GM18502 (cell line): ENCODE measurements at regions not wholly inside any gene's neighbourhood (a gene's known extent, or its start where the extent isn't known, plus 50 kb on each side); places are given as distances from the start of the nearest gene placed in this dataset.

Experiments used
- ATAC-seq: cut with Tn5 transposase; IDR thresholded peaks from one replicate; pipeline ENCODE4 v1.9.1; 2021; ENCODE audit warnings: mild to moderate bottlenecking; ENCODE audit not compliant: unreplicated experiment, poor library complexity

DNA sequence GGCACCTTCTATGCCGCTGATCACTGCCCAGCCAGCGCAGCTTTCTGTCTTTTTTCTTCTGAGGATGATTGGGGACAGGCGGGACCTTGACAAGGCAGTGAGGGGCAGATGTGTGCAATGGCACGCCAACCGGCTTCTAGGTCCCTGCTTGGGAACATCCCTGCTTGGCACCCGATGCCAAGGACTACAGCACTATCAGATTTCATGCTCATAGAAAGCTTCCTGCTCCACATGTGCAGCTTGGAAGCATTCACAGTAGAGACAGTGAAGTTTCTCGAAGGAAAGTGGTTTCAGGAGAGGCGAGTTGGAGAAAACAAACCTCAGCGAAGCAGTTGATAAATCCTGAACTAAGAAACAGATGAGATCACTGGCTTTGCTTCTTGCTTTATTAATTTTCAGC is 267.5 kb upstream of the HABP2 start:
- ATAC-seq: no peak

DNA sequence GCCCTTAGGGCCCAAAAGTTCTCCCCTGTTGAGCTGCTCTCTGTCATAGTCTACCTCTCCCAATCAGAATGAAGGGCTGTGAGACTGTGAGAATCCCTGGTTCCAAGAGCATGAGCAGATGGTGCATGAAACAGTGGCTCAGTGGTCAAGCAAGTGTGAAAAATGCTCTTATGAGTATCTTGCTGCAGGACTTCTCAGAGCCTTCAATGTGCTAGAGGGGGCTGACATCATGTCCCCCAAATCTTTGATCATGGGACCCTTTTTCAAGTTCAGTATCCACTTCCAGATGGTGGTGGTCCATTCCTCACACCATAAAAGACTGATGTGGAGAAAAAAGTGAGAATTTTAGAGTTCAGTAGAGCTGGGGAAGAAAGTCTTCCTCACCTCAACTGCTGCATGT is 265.3 kb upstream of the HABP2 start:
- ATAC-seq: no peak

DNA sequence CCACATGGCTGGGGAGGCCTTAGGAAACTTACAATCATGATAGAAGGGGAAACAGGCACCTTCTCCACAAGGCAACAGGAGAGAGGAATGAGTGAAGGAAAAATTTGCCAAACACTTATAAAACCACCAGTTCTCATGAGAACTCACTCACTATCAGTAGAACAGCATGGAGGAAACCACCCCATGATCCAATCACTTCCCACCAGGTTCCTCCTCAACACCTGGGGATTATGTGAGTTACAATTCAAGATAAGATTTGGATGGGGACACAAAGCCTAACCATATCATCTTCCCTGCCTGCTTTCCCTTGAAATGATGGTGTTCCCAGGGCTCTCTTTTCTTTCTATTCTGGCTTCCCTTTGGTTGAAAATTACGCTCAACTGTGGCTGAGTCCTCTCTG is 262.7 kb upstream of the HABP2 start:
- ATAC-seq: no peak

DNA sequence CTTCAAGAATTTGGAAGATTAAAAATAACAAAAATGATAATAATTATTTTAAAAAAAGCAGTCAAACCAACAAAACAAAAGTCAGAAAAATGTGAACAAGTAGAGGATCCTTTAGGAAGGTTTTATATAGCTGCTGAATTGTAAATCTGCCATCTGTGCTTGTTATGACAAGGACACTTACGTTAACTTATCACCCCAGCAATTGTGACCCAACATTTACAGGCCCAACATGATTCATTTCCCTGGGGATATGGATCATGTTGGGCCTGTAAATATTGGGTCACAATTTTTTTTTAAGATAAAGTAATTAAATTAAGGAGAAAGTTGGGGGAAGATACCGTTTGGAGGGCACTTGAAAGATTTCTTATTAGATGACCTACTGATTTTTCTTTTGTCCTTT is 261.4 kb upstream of the HABP2 start:
- no peak for ATAC-seq

DNA sequence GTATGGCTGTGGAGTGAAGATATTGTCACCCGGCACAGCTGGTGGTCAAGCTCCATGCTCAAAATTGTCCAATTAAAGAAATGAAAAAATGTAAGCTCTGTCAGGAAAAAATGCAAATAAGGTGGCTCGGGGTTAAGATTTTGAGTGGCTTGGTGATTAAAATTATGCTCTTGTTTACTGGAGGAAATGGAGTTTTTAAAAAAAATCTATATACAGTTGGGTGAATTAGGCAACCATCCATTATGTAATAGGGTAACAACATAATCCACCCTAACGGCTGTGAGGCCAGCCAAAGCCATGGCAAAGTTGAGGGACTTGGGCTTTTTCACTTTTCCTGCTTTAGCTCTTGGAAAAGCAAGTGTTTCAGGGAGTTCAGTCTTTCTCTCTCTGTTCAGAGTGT is 260.8 kb upstream of the HABP2 start:
- ATAC-seq: no peak

DNA sequence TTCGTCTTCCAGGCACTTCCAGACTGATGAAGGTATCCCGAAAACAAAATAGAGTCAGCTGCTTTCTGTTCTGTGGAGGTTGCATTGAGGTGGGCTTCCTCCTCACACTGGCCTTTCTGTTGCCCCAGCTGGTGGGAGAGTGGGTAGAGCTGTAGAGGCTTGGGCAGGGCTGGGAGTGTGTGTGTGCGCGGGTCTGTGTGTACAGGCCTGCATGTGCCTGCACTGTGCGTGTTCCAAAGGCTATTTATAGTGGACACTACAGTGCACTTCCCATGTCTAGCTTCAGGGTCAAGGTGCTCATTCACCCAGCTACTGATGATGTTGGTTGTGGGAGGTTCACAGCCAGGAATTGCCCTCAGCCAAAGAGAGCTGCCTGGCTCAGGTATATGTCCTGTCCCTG is 260.1 kb upstream of the HABP2 start:
- ATAC-seq: no peak

DNA sequence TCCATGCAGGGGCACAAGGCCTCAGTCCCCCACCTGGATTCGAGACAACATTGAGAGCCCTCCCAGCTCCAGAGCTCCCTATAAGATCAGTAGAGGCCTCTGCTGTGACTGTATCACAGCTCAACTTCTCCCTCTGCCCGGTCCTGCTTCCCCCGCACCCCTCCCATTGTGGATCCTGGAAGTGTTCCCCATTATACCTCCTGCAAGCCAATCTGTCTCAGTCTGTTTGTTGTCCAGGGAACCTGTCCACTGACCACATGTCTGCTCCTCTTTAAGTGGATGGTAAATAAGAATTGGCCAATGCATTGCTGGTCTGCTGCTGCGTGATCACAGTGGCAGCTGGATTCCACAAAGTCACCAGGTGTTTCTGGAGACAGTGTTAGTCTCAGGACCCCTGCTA is 259.7 kb upstream of the HABP2 start:
- no peak for ATAC-seq

DNA sequence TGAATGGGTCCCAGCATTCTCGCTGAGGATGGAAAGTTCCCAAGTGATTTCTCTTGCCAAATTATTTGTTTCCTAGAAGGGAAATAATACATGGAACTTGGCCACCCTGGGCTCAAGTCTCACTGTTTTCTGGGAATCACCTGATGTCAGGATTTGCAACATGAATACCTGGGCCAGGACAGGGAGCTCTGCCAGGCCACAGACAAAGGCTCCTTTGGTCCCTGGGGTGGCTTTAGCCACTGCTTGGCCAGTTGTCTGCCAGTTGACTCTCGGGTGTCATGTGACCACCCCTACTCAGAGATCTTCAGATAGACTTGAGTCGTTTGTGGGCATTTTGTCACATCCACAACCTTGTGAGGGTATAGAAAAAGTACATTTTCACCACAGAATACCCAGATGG is 258.0 kb upstream of the HABP2 start:
- ATAC-seq: no peak

DNA sequence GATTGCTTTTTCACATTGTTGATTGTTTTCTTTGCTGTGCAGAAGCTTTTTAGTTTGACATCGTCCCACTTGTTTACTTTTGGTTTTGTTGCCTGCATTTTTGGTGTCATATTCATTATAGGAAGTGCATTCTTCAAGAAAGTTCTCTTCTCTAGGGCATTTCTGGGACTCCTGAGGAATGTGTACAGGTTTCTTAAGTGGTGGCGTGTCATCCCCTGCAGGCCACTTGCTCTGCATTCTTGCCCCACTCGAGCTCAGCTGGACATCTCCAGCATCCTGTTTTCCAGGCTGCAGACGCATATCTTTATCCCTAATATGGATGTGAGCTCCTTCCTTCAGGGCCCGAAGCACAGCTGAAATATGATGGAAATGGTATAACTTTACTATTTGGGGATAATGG is 255.6 kb upstream of the HABP2 start:
- no peak for ATAC-seq

DNA sequence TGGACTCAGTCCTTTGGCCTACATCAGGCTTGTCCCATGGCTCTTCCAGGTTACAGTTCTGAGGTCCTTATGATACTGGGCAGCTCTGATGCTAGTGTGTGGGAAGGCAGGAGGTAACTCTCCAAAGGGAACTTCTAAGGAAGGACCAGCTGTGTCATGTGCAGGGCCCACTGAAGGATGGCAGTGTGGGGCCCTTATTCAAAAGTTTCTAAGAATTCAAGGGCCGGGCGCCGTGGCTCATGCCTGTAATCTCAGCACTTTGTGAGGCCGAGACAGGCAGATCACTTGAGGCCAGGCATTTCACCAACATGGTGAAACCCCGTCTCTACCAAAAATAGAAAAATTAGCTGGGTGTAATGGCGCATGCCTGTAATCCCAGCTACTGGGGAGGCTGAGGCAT is 254.2 kb upstream of the HABP2 start:
- no peak for ATAC-seq

DNA sequence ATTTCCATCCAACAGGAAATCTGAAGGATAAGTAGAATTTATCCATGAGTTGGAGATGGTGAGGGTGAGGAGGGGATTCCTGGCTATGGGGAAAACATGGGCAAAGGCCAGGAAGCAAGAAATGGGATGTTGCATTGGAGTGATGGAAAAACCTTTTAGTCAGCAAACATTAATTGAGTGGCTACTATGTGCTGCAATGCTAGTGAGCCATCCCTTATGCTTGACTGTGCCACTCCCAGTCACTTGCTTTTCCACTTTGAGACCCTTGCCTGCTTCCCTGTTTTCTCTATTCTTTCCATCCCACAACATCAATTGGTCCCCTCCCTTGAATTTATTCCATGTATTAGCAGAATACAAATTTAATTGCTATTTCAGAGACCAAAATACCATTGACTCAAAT is 252.7 kb upstream of the HABP2 start:
- ATAC-seq: no peak

DNA sequence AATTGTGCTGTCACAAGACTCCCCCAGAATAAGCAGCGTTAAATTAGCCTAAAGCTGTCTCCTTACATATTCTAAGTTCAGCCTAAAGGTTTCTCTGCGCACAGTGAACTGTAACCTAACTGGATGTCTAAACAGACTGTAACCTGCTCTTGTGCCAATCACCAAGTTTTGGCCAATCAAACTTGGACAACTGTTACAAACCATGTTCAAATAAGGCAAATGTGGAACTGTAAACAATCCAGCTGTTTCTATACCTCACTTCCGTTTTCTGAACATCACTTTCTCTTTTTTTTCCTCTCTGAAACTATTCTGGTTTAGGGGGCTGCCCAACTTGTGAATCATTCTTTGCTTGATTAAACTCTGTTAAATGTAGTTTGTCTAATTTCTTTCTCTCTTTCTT is 252.2 kb upstream of the HABP2 start:
- peak; percentile 81 for ATAC-seq

DNA sequence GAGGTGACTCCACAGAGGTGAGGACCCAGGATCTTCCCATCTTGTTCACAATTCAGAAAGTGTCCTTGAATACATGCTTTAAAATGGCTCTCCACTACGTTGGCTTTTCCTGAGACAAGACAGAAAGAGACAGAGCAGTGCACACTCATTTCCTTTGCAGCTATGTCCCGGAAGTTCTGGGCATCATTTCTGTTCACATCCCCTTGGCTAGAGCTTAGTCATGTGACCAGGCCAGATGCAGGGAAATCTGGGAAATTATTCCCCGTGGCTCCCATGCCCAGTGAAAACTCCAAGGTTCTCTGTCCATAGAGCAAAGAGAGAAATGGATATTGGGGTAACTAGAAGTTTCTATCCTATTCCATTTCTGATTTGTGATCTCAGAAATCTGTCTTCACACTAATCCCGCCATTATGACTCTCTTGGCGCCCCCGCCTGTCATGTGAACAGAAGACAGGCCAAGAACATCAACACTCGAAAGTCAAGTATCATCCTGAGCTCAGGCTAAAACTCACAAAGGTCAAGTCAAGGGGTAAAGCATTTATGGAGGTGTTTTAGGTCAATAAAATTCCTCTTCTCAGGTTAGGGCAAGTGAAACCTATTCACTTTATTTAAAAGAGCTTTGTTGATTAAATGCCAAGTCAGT is 251.4 kb upstream of the HABP2 start:
- ATAC-seq: no peak

DNA sequence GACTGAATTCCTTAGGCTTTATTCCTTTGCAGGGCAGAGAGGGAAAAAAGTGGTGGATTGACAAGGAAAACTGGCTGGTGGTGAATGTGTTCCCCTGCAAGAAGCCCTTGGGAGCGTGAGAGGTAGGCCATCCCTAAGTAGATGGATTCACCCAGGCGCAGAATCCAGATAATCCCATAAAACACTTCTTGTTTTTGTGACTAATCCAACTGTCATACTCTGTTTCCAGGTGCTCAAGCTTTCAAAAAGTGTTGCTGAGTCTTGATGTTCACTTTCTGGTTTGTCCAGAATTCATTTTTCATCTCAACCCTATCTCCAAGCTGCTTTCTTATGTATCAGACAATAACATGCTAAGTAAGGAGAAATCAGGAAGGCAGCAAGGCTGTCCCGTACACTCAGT is 250.8 kb upstream of the HABP2 start:
- ATAC-seq: no peak

DNA sequence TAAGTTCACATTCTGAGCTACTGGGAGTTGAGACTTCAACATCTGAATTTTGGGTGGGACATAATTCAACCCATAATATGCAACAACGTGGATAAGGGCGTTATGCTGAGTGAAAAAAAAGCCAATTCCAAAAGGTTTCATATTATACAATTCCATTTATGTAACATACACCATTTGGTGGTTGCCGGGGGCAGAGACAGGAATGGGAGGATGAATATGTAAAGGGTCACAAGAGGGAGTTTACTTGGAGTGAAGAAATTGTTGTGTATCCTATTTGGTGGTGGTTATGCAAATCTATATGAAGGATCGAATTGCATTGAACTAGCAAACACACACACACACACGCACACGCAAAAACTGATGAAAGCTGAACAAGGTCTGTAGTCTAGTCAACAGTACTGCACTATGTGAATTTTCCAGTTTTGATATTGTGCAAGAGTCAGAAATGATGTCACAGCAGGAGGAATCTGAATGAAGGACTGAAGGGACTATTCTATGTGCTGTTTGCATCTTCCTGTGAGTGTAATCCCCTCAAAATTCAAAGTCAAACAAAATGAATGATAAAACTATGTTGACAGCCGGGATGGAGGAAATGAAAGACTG is 249.2 kb upstream of the HABP2 start:
- no peak for ATAC-seq

DNA sequence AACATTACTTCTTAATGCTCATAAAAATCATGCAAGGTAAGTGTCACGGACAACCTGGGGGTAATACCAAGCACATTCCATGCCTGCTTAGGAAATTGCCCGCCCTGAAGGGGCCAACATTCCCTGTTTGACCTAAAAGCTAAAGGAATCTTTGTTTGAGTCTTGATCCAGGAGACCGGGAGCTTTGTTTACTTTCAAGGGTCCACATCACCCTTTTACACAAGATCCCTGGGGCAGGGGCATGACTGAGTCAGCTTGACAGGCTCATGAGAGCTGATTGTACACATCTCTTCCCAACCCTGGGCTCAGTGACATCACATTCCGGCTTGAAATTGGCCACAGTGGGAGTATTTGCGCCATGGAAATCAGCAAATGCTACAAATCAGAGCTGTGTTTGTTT is 248.1 kb upstream of the HABP2 start:
- ATAC-seq: no peak

DNA sequence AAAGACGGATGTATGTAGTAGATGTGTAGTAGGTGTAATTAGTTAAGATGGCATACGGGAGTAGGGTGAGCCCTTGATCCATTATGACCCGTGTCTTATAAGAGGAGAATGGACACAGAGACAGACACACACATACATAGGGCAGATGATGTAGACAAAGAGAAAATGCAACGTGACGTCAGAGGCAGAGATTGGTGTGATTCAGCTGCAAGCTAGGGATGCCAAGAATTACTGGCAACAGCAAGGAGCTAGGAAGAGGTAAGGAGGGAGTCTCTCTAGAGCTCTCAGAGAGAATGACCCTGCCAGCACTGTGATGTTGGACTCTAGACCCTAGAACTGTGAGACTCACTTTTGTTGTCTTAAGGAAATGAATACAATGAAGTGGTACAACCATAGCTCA is 247.0 kb upstream of the HABP2 start:
- ATAC-seq: no peak

DNA sequence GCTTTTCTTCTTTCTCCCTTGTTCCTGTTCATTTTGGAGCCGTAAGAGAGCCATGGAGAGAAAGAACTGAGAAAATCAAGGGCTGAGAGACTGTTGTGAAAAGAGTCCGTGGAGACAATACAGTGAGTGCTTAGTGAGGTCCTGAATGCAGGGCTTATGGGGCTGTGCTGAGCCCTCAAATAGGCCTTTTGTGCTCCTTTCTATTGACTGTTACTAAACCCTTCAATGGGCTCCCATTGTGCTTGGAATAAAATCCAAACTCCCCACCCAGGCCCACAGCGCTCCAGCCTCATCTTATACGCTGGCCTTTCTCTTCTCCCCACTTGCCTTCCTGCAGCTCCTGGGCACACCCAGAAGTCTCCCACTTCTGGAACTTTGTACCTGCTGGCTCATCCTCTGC is 243.1 kb upstream of the HABP2 start:
- no peak for ATAC-seq

DNA sequence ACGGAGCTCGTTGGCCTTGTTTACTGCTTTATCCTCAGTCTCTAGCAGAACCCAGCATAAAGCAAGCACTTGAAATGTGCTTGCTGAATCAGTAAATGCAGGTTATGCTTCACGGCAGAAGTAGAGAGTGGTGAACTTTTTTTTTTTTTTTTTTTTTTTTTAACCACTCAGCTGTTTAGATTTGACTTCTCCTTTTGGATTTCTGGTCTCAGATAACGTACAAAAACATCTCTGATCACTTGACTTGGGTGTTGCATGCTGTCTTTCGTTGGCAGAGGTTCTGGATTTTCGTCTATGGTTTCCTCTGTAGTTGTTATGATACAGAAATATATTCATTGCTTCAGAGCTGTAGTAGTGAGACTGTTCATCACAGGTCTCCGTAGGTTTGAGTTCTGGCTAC is 242.5 kb upstream of the HABP2 start:
- ATAC-seq: no peak

DNA sequence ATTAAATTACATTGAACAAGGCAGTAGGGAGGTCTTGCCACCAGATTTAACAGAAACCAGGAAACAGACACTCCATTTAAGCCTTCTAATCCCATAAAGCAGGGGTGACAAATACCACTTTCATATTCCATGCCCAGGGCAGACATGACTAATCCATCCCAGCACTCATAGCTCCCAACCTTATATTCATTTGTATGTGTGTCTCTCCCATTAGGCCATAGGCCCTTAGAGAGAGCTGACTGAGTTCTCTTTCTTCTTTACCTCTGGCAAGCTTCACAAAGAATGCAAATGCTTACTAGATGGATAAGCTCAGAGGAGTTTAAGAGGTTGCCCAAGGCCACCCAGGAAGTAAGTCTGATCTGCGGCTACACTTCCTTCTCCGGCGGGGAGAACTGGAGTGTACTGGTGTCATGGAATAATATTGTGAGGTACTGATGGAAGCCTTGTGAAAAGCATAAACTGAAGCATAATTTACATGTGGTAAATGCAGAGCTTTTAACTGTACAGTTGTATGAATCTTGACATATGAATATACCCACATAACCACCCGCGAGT is 239.7 kb upstream of the HABP2 start:
- ATAC-seq: no peak

DNA sequence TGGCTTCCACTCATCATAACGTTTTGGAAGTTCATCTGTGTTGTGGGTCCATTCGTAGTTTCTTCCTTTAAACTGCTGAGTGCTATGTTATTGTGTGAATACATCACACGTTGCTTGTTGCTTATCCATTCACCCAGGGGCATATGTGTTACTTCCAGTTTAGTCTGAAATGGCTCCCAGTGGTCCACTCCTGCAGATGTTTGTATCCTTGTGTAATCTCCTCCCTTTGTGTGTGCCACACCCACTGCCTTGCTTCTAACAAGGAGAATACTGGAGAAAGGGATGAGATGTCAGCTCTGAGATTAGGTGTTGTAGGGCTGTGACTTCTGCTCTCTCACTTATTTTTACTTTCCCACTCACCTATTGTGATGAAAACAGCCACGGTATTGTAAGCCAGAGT is 239.1 kb upstream of the HABP2 start:
- no peak for ATAC-seq

DNA sequence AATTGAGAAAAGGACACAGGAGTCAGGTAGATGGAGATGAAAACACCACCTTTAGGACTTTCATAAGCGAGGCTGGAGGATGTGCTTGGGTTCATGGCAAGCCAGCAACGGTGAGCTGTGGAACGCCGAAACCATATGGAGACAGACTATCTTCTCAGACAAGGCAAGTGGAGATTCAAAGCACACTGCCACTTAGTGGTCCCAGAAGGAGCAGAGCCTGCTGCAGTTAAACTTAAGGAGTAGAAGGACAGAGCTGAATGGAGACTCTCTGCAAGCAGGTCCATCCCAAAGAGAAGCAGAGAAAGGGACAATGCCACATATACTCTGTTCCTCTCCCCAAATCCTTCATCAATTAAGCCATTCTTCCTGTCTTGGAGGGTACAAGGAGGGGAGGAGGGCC is 236.3 kb upstream of the HABP2 start:
- no peak for ATAC-seq
